GM19372 (cell line): ENCODE measurements at regions not wholly inside any gene's neighbourhood (a gene's known extent, or its start where the extent isn't known, plus 50 kb on each side); places are given as distances from the start of the nearest gene placed in this dataset.
"Not testable (repeated sequence)": the region's sequence is repeated elsewhere in the genome, so short reads cannot be mapped to it uniquely, and the experiment has no call there.

Experiments
- ATAC-seq: cut with Tn5 transposase; IDR thresholded peaks from one replicate; pipeline ENCODE4 v1.9.1; 2021; ENCODE audit warnings: mild to moderate bottlenecking, low read depth, moderate library complexity; ENCODE audit not compliant: unreplicated experiment

DNA sequence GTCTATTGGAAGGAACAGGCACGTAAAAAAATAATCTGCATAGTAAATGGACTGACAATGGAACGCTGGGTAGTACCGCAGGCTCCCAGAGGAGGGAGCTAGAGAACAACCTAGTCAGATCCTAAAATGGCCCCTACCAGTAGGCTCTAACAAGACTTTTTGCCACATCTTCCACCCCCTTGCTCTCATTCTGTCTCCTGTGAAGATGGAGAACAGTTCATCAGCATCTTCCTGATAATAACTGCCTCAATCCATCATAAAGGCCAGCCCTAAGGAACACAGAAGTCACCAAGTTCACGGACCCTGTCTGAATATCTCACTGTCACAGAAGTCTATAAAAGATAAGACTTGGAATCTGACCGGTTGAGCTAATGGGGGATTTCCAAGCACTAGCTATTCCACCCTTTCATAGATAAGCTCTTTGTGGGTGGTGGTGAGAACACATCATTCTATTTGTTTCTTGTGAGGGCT lies 133.4 kb downstream of the SLC1A3 start:
- peak; percentile 61 for ATAC-seq

DNA sequence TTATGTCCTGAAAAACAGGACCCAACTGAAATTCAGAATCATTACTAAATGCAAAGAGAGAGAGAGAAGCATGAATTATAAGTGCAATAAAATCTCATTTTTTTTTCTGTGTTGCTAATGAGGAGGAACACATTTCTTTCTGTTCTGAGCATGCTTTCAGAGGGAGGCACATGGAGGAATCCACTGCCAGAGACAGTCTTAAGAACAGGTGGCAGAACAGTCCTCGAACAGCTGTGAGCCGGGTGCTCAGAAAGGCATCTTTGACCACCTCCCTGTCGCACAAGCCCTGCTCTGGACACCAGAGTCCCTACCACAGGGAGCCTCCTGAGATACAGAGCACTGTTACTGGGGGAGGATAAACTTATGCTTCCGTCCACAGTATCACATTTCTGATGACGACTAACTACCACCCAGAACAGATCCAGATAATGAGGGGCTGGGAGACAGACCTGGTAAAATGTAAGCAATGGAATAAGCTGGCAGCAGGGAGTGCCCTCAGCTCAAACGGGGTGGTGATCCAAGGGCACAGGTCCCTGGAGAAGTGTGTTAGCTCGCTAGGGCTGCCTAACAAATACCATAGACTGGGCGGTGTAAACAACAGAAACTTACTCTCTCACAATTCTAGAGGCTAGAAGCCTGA lies 134.0 kb downstream of the SLC1A3 start:
- ATAC-seq: no peak

DNA sequence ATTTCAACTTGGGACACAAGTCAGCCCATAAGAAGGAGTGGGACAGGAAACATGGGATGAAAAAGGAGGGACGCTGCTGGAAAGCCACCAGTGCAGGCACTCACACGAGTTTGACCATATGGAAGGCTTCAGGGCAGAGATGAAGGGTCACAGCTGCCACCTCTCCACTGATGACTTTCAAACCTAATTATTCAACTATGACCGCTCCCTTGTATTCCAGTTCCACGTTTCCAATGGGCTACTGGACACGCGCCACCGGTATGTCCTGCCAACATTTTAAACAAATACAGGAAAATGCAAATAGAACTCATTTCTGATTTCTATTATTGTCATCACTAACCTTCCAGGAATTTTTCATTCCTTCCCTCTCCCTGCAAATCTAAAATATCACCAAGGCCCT lies 134.7 kb downstream of the SLC1A3 start:
- no peak for ATAC-seq

DNA sequence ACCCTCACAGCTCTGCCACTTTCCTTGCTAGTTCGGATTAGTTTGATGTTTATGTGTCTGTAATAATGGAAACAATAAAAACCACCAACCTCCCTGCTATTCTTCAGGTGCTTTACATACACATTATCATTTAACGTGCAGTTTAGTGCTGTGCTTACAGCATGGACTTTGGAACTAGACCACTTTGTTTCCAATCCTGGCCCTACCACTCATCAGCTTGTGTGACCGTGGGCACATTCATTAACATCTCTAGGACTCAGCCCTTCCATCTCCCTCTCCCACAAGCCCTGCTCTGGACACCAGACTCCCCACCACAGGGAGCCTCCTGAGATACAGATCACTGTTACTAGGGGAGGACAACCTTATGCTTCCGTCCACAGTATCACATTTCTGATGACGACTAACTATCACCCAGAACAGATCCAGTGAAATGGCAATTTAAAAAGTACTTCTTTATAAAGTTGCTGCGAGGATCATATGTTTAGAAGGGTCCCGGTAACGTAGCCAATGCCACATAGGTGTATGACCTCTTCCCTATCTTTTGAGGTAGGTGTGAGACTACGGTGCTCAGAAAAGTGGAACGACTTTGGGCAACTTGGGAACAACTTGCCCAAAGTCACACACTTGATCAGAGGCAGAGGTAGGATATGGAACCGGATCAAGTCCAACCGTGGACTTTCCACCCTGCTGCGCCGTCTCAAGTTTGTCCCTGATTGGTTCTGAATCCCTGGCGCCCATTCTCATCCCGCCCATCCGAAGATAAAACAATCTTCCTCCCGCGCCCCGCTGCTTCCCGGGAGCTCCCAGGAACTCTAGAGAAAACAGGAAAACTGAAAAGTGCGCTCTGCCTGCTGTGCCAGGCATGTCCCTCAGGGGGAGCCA lies 132.4 kb upstream of the NIPBL start:
- ATAC-seq: peak; percentile 7

DNA sequence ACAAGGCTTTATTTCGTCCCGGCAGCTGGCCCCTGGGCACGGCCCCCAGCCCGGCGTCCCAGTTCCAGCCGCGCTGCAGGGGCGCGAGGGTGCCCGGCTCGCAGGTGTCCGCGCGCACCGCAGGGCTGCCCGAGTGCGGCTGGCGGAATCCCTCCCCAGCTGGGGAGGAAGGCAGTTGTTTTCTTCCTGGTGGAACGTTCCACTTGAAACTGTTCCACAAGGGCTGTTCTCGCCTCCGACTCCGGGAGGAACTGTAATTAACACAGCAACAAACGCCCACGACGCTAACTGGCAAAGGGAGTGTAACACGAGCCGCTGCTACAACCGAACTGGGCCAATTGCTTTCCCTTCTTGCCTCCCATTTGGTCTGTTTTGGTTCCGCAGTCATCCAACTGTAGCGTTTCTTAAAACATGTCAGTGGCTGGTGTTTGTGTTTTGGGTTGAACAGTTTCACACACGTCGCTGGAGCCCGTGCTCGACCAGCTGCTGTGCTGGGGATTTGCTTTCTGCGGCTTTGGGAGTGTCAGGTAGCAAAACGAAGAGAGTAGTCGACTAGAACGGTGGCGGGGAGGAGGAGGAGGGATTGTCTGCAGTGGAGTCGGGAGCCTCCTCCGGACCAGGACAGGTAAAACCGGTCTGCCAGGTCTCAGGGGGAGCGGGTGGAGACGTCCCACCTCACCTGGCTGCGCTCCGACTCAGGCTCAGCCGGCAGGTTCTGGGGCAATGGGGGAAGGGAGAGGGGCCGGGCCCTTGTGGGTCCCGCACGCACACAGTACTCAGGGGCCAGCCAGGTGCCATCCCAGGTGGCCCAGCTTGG lies 131.6 kb upstream of the NIPBL start:
- peak; percentile 67 for ATAC-seq

DNA sequence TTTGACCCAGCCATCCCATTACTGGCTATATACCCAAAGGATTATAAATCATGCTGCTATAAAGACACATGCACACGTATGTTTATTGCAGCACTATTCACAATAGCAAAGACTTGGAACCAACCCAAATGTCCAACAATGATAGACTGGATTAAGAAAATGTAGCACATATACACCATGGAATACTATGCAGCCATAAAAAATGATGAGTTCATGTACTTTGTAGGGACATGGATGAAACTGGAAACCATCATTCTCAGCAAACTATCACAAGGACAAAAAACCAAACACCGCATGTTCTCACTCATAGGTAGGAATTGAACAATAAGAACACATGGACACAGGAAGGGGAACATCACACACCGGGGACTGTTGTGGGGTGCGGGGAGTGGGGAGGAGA lies 128.8 kb upstream of the NIPBL start:
- not testable (repeated sequence) for ATAC-seq

DNA sequence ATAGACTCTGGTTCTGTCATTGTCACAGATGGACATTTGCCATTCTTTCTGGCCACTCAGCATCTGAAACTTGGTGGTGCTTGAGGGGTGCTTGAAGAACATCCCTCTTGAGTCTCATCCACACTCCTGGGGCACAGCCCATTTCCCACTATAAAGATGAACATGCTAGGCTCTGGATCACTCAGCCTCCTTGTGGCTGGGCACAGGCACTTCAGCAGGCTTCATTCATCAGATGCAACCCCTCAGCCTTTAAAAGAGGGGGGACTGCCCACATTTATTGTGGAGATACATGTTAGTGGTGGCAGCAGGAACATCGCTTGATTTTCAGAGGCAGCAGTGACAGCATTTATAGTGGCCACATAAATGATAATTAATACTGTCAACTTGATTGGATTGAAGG lies 124.7 kb upstream of the NIPBL start:
- ATAC-seq: no peak

DNA sequence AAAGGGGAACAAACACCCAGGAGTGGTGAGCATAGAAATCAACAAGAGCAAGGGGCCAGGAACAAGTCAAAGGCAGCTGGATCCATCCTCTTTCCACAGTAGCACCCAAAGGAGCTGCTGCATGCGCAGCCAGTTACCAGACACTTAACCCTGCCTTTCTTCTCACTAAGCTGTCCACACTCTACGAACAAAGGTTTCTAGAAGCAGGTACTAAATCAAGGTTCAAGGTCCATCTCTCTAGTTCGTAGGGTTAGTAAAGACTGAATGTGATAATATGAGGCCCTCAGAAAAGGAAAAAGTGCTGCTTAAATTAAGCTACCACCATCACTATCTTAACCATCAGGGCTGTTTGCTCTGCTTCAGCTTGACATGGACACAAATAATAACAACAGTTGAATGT lies 121.2 kb upstream of the NIPBL start:
- no peak for ATAC-seq

DNA sequence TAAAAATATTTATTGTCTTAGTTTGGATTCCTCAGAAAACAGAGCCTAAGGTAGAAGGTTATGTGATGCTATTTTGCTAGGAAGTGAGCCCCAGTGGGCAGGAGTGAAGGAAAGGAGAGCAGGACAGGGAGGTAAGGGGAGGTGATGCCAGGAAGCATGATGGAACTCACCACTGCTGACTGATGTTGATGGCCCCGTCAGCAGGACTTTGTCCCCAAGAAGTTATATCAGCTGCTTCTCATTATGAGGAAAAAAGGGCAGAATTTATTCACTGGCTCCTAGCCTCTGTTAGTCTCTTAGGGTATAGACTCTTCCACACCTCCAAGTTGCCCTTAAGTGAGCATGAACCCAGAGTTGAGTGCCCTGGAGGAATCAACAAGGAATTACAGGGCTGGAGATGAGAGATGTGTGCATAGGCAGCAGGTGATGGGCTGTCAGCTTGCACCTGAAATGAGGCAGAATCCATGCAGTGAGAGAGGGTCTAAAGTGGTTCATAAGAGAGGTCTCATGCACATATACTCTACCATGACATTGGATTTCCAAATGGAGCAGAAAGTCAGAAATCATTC lies 120.6 kb upstream of the NIPBL start:
- no peak for ATAC-seq

DNA sequence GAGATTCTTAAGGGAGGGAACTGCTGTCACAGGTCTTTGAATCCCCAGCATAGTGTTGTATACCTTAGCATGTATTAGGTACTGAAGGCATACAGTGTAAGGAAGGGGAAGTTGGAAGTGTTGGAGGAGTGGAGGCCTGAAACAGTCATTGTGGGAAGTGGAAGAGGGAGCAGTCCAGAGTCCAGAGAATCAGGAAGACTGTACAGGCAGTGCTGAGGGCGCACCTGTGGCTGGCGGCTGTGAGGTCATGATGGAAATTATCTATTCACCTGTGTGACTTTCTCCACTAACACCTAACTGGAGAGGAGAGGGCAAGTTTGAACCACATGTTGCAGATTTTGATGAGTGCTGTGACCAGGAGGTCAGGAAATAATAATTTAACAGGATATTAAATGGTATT lies 119.7 kb upstream of the NIPBL start:
- ATAC-seq: no peak

DNA sequence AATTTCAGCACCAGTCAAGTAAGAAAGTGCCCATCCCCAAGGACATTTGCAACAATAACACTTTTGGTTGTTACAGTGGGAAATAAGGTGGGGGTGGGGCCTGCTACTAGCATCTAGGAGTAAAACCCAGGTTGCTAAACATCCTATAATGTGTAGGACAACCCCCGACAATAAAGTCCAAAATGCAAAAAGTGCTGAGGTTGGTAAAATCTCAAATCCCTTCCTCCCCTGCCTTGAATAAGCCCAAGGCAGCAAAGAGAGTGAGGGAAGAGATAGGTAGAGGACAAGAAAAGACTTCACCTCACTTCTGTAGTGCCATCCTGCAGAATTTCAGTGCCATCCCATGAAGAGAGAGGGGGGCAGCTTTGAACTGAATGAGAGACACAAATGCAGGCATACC lies 117.5 kb upstream of the NIPBL start:
- ATAC-seq: no peak

DNA sequence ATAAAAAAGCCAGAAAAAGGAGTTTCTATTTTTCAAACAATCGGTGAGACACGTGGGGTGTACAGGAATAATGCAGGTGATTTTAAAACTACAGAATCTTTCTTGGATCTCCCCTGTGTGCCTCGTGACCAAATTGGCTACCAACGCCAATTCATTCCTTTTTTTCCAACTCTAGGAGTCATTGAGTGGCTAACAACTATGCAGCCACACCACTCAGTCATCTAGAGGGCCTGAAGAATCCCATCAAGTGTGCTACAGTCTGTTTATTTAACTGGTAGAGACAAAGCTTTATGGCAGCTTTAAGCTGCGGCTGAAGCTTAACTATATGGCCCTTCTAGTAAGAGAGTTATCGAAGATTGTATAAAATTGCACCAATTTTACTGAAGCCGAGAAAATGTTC lies 113.1 kb upstream of the NIPBL start:
- no peak for ATAC-seq

DNA sequence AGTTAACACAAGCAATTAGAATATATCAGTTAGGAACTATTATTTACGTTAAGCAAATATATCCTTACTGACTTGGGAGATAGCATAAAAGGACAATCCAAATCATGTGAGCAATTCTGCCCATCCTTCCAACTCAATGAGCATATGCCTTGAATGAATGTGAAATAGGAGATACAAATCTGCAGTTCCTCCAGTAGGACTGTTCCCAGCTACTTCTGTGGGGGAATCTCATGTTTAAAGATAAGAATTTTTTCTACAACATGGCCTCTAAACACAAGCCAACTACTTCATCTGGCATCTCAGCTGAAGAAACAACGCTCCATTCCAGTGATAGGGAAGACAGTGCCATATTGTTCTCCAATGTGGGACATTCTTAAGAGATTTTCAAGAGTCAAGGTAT lies 110.7 kb upstream of the NIPBL start:
- no peak for ATAC-seq

DNA sequence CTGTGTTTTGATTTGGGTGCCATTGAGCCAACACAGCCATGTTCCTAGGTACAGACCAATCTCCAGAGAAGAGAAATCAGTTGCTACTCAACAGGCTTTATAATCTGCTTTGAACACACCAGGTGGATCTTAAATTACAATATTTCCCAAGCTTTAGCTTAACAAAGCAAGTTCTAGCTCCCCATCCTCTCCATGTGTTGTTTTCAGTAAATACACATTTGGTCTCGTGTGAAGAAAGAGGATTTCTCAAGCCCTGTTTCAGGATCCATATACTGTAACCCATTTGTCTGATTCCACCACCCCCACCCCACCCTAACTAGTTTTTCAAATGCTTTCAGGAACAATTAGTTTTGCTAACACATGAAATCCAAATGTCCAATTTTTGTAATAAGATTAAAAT lies 109.6 kb upstream of the NIPBL start:
- no peak for ATAC-seq

DNA sequence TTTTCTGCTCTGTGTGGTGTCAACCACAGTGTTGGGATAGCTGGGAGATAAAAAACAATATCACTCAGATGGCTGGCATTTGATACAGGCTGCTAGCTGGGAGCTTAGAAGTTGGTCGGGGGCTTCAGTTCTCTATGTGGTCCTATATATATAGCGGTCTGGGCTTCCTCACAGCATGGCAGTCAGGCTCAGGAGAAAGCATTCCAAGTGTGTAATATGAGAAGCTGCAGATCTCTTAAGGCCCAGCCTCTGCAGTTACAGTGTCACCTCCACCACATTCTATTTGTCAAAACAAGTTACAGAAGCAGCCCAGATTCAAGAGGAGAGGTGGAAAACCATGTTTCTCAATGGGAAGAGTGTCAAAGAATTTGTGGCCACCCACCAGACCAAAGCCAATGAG lies 108.1 kb upstream of the NIPBL start:
- no peak for ATAC-seq

DNA sequence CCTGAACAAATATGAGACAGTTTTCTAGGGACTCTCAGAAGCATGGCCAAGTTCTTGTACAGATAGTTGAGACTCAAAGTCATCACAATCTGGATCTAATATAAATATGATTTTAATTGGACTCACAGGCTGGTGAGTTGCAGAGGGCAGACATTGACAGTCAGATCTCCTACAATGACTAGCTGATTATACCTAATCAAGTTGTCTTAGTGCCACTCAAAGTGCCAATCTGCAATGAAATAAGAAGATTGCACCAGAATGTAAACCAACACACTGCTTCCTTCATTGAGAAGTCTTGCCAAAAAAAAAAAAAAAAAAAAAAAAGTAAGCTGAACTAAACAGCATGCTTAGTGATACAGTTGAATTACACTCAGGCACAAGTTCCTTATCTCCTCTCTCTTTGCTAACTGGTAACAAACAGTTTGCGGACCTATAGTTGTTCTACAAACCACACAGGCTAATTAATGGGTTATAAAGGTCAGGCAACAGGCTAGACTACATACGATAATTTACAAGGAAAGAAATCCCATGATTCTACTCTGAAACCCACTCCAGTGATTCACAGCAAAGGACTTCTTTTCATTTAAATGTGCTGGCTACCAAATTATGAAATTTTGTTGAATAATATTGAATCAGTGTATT lies 107.3 kb upstream of the NIPBL start:
- no peak for ATAC-seq

DNA sequence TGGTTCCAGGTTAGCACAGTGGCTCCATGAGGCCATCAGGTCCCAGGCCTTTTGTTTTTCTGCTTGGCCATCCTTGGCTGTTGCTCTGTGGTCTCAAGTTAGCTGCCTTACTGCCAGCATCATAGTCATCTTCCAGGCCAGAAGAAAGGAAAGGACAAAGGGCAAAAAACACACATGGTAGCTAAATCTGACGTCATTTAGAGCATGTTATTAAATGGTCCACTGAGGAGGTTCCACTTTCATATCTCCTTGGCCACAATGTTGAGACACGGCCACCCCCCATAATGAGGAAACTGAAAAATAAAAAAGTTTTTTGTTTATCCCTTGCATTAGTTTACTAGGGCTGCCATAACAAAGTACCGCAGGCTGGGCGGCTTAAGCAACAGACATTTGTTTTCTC lies 106.4 kb upstream of the NIPBL start:
- ATAC-seq: no peak

DNA sequence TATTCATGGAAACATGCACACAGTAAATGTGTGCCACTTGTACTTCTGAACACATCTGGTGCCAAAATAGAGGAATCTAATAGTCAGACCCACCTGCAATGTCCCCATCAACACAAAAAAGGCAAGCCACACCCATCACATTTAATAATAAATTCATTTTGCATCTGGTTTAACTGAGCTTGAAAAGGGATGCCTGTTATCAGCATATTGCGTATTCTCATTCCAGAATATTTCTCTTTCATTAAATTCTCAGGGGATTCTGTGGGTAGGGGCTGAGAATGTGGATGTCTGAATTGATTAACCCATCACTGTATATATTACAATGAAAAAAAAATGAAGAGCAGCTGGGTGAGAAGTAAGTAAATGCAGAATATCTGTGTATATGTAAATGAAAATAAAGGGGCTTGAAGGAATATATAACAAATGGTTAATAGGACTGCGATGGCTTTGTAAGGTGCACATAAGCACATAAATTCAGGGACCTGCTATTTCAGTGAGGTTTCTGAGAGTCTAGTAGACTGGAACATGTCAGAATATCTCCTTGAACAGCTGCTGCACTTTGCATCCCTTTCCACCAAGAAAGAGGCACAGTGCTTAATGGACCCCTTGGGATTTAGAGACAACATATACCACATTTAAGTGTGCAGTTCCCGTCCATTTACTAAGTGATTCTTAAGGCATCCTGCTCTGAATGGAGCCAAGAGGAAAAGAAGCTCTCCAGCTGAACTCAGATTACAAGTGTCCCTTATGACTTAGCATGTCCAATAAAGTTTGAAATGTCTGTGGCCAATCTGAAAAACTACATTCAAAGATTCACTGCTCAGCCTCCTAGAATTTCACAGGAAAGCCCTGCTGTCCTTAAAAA lies 104.1 kb upstream of the NIPBL start:
- no peak for ATAC-seq

DNA sequence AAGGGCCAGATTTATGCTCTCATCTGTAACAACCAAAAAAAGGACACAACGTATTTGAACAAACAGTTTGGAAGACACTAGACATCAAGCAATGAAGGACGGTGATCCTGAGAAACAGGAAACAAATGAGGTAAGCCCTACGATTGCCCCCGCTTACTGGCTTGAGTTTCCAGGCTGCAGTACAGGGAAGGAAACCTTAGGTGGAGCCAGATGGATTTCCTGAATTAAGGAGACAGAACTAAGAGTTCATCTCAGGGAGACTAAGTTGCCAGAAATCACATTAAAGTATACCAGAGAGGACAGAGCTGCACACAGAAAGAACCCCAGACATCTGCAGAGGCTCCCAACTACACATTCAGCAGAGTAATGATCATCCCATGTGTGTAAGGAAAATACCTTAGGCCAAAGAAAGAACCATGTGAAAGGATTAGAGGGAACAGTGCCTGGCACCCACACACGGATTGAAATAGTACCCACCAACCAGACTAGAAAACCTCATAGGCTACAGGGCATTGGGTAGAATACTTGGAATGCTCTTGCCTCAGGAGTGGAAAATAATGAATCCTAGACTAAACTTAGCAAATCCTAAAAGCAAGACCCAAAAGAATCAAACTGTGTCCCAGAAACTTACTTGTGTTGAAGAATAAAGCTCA lies 99.3 kb upstream of the NIPBL start:
- no peak for ATAC-seq
